Erythroblast (primary cell): ENCODE measurements at regions not wholly inside any gene's neighbourhood (a gene's known extent, or its start where the extent isn't known, plus 50 kb on each side); places are given as distances from the start of the nearest gene placed in this dataset.

Experiments
- DNase-seq, 2 experiments: peaks; one replicate each; lab custom pipeline; 2025; lab: John Stamatoyannopoulos, UW
- GATA1 ChIP-seq: IDR thresholded peaks from 2 replicates; pipeline ENCODE4 v1.6.1; 2011; ENCODE audit warnings: low read depth, mild to moderate bottlenecking, control low read depth, low read length, moderate library complexity
- POLR2A ChIP-seq: IDR thresholded peaks from 2 replicates; pipeline ENCODE4 v1.6.1; 2011; ENCODE audit warnings: mild to moderate bottlenecking, low read length

DNA sequence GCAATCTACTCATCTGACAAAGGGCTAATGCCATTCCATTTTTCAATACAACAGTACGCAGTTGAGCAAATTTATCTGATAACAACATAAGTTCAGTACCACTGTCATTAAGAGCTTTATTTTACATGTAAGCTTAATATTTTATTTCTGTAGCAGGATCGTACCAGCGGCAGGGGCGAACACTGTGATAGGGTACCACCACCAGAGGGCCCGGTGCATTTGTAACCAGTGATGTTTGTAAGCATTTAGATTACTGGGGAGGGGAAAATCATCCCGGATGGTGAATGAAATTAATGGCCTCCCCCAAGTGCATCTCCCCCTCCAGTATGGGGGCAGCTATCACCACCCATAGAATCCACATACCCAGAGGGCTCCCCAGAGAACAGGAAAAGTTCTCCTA, 179.0 kb downstream of the ADGRA3 start:
- TF ChIP-seq POLR2A (no peak), GATA1 (no peak)
- DNase-seq = no peak

DNA sequence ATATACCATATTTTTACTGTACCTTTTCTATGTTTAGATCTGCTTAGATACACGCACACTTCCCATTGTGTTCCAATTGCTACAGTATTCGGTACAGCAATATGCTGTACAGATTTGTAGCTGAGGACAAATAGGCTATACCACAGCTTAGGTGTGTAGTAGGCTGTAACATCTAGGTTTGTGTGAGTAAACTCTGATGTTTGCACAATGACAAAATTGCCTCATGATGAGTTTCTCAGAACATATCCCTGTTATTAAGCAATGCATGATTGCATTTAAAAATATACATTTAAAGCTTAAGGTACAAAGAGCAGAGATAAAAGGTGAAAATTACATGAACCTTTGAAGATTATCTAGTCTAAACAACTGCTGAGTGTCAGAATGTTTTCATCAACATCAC, 181.7 kb downstream of the ADGRA3 start:
- TF ChIP-seq POLR2A (no peak), GATA1 (no peak)
- DNase-seq = no peak

DNA sequence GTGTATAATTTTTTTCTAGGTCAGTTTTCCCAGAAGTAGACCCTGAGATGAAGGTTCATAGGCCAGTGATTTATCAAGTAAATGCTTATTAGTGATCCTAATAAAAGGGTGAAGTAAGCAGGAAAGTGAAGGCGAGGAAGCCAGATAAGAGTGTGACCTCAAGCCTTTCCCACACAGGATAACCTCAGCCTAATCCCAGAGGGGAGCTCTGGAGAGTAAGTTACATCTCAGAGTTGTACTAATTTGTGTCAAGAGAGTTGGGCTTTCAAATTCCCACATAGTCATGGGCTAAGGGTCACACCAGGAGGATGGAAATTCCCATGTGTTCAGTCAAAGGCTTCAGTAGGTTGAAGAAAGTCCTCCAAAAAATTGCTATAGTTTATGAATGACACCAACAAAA, 191.4 kb downstream of the ADGRA3 start:
- TF ChIP-seq POLR2A (no peak), GATA1 (no peak)
- no peak for DNase-seq

DNA sequence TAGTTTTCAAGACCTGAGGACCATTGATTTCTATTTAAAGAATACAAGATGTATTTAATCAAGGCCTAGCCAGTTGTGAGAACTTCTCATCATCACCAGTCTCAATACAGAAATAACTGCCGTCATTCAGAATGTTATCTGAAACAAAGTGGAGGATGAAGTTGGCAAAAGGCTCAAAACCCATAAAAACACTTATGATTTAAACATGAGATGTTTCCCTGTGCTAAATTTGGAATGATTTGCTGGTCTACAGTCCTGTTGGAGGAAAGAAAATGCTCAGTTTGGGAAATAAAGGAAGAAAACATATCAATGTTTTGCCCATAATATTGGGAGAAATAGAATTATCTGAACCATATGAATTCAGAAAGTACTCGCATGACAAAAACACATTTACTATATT, 192.2 kb downstream of the ADGRA3 start:
- TF ChIP-seq POLR2A = no peak
- TF ChIP-seq GATA1 = no peak
- DNase-seq = no peak

DNA sequence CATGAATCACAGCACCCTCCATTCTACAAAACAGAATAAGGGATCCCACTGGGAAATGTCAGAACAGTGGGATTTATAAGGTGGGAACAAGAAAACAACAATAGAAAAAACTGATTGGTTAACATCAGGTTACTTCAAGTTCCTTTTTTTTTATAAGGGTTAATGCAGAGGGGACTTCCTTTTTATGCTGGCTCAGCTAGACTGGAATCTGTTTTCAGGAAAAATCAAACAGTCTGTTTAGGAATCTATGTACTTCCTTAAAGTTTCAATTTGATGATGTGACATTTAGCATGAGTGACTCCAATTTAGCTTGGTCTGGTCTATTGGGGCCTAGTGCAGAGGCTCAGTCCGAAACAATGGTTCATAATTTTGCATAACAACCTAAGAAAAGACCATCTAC, 192.9 kb downstream of the ADGRA3 start:
- DNase-seq = no peak
- TF ChIP-seq POLR2A (no peak), GATA1 (no peak)

DNA sequence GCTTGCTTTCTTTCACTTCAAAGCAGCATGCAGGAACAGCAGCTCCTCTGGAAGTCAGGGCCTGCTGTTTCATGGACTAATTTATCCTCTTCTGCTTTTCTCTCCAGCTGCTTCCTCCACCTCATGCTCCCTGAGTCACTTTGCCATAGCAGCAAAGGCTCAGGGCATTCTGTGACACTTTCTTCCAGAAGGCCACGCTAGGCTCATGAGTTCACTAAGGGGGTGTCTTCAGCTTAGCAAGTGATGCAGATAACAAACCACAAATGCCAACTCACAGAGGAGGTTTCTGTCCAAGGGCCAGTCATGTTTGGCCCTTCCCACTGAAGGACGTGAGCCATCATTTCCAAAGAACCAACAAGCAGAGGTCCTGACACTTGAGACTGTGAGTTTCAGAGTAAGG, 200.2 kb downstream of the ADGRA3 start:
- TF ChIP-seq GATA1 (no peak), POLR2A (no peak)
- peak in 1 of 2 experiments; percentile 1 for DNase-seq

DNA sequence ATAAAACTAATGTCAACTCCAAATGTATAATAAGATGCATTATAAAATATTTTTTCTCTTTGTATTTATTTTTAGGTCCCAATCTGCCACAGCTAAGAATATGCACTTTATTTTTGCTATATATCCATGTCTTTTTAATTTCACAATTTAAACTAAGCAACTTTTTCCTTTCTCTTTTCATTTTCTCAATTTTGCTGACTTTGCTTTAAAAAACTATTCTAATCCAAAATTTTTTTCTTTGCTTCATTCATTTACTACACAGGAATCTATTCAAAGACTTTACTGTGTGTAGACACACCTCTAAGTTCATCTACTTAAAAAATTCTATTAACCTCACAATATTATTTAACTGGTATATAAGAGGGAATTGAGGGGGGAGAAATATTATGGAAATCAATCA, 201.9 kb downstream of the ADGRA3 start:
- TF ChIP-seq GATA1 = no peak
- TF ChIP-seq POLR2A = no peak
- DNase-seq = no peak

DNA sequence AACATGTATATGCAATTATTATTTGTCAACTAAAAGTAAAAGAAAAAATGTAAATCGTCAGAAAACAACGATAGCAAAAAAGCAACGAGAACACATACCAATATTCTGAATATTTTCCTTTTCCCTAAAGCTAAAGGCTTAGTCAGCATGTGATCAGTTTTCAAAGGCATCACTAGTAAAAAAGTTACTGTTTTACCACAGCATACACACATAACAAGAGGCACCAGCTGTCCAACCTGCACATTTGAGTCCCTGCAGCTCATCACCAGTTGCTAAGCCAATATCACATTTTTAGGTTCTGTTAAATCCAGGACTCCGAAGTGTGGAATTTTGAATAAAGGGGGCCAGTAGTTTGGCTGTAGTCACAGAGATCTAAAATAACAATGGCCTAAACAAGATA, 203.8 kb downstream of the ADGRA3 start:
- TF ChIP-seq POLR2A = no peak
- TF ChIP-seq GATA1 = no peak
- DNase-seq = no peak

DNA sequence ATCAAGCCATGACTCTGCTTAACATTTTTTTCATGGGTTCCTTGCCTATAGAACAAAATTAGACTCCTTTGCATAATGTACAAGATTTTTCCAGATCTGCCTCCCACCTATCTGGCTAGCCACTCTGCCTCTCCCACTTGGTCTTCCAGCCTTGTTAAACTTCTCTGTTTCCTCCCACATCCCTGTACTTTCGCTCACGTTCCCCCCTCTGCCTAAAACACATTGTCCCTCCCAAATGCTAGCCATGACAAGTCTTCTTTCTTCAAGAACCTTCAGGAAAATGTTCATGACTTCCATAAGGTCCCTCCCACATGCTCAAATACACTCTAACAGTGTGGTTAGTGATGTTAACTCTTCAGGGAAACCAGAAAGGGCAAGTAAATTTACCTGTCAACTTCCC, 214.6 kb downstream of the ADGRA3 start:
- no peak for TF ChIP-seq GATA1
- no peak for TF ChIP-seq POLR2A
- DNase-seq = no peak

DNA sequence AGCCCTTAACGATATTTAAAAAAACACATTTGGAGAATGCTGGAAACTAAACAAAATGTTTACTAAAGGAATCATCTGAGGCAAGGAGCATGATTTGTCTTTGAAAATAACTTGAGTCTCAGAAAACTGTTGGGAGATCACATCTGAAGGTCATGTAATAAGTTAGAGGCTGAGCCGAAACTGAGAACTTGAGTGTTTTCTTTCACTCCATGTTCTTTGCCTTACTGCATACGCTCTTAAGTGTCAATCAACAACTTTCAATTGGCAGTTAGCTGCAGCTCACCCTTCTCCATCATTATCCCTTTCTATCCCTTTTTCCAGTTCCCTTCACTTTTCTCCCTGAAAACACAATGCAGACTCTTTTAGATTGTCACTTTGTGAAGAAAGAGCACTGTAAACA, 216.2 kb downstream of the ADGRA3 start:
- no peak for DNase-seq
- TF ChIP-seq GATA1 (no peak), POLR2A (no peak)

DNA sequence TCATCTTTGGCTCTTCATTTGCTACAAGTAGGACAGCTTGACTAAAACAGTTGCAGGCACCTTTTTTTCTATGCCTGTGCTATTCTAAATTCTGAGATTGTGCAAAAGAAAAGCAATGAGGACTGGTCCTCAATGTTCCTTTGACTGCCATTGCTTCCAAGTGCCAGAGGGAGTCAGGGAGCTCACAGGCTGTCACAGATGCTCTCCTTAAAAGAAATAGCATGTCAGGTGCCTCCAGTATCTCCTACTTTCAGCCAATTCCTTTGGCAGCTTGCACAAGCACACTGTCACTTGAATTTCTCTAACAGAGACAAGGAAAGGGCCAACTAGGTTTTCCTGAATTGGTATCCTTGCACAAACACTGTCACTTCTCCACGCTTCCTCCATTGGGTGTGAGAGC, 228.2 kb downstream of the ADGRA3 start:
- DNase-seq = no peak
- TF ChIP-seq POLR2A (no peak), GATA1 (no peak)

DNA sequence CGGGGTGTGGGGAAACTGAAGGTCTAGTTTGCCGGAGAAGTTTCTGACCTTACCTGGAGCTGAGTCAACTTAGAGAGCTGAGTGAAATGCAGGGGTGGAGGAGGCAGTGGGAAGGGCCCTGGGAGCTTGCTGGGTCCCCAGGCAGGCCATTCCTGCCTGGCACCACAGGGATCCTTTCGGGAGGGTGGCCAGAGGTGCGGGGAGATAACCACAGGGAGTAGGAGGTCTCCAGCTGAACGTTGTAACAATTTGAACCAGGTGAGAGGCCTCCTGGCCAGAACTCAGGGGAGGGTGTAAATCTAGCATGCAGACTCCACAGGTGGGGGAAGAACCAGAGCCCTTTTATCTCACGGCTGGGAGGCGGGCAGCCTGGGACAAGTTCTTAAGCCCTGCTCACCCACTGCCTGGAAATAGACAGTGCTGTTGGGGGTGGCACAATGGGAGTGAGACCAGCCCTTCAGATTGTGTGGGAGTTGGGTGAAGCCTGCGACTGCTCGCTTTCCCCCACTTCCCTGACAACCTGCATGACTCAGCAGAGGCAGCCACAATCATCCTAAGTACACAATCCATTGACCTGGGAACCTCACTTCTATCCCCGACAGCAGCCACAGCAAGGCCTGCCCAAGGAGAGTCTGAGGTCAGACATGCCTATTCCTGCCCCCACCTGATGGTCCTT, 247.4 kb downstream of the ADGRA3 start:
- TF ChIP-seq POLR2A (no peak), GATA1 (no peak)
- DNase-seq = no peak

DNA sequence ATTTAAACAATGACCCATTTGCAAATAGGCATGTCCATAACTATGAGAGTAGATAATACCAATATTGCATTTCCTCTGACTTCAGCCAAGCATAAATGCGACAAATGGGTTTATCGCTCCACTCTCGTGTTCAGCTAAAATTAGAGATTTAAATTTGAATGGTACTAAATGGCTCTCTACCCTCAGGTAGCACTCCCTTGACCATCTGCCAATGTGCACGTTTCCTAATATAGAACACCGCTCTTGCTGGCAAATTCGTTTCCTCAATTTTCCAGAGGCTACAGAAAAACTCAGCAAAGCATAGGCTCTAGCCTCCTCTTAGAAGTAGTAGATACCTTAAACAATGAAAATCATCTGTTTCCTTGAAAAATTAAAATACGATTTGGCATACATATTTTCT, 251.6 kb downstream of the ADGRA3 start:
- DNase-seq = no peak
- TF ChIP-seq GATA1 (no peak), POLR2A (no peak)

DNA sequence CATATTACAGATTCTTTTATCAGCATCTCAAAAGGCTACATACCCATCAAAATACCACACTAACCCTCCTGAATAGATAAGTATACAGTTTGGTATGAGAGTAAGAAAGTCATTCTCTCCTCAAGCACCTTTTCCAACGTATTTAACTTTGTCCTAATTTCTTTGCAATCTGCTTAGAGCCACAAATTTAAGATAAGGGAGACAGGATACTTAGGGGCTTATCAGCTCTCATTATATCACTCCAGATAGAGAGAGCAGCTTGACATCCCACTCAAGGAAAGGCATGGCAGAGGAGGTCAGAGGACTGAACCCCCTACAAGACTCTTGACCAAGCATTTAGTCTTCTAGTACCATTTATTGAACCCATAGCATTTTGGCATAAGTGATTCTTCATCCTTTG, 262.4 kb downstream of the ADGRA3 start:
- no peak for TF ChIP-seq POLR2A
- no peak for TF ChIP-seq GATA1
- no peak for DNase-seq

DNA sequence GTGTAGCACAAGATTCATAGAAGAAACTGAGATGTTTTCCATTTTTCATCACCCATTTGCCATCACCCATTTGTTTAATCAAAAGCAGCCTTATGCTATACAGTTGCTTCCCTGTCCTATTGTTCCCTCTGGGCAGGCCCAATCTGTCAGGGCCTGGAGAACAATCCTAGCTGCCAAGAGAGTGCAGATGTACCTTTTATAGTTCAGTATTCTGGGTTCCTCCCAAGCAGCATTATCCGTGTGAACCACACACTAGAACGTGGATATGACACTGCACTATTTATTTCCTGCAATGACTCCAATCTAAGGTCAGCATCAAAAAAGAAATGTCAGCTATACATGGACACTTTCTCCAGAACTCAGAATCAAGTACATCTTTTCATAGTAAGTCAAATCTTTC, 269.0 kb downstream of the ADGRA3 start:
- TF ChIP-seq GATA1 (no peak), POLR2A (no peak)
- DNase-seq = no peak
